Sigmoid colon (tissue), 6 donors: ENCODE measurements at regions not wholly inside any gene's neighbourhood (a gene's known extent, or its start where the extent isn't known, plus 50 kb on each side); places are given as distances from the start of the nearest gene placed in this dataset.
"Not testable (repeated sequence)": the region's sequence is repeated elsewhere in the genome, so short reads cannot be mapped to it uniquely, and the experiment has no call there.

Experiments
- DNase-seq: peaks from one replicate; pipeline ENCODE4 v3.0.0-alpha.2; 2019
- H3K27ac ChIP-seq, 4 donors: fragments of 200-600 bp; sonication (generic); one replicate each; pipeline ENCODE4 v1.5.1; 2016 to 2019; ENCODE audit warnings: mild to moderate bottlenecking in 1 of 4
- H3K27me3 ChIP-seq, 3 donors: fragments of 200-600 bp; sonication (generic); one replicate each; pipeline ENCODE4 v1.5.1; 2019; ENCODE audit warnings: mild to moderate bottlenecking in 1 of 3
- H3K36me3 ChIP-seq, 4 donors: fragments of 200-600 bp; sonication (generic); one replicate each; pipeline ENCODE4 v1.5.1; 2016 to 2019
- H3K4me1 ChIP-seq, 4 donors: fragments of 200-600 bp; sonication (generic); one replicate each; pipeline ENCODE4 v1.5.1; 2017 to 2019
- H3K4me3 ChIP-seq, 4 donors: fragments of 200-600 bp; sonication (generic); one replicate each; pipeline ENCODE4 v1.5.1; 2017 to 2019; ENCODE audit warnings: mild to moderate bottlenecking in 2 of 4, moderate library complexity in 1 of 4
- H3K9me3 ChIP-seq, 4 donors: fragments of 200-600 bp in 3 of 4; sonication (generic) in 3 of 4; one replicate each; pipeline versions ENCODE4 v1.5.1 to v1.6.1; 2013 to 2019
- EP300 ChIP-seq, 4 donors: sonication (generic); formaldehyde crosslinking; IDR thresholded peaks; one replicate each; pipeline ENCODE4 v1.6.1; 2017; ENCODE audit warnings: antibody characterized with exemption in 4 of 4
- POLR2A ChIP-seq, 2 donors: fragments of 450-650 bp; IDR thresholded peaks; one replicate each; pipeline ENCODE4 v1.6.1; 2016; ENCODE audit warnings: antibody characterized with exemption in 2 of 2, mild to moderate bottlenecking in 2 of 2, moderate library complexity in 2 of 2
- POLR2AphosphoS5 ChIP-seq, 4 donors: sonication (generic); formaldehyde crosslinking; IDR thresholded peaks; one replicate each; pipeline ENCODE4 v1.6.1; 2017; ENCODE audit warnings: antibody characterized with exemption in 4 of 4
- WGBS, 2 donors: extraction: QIAGEN DNeasy Blood & Tissue Kit; methylation state at CpG; one replicate each; pipeline ENCODE4 v1.1.7; 2013; 5-methylcytosine and 5-hydroxymethylcytosine counted together
- intact Hi-C: fragments of 100-400 bp; cut with DNase I; formaldehyde crosslinking; loops from one replicate; pipeline ENCODE4 v1.15.1; 2023
- TF ChIP-seq, protein P1 (sequence below), 4 experiments: fragments of 450-650 bp in 3 of 4; fragments of 200-600 bp in 1 of 4; IDR thresholded peaks; one replicate each; pipeline ENCODE4 v1.5.1; 2016 to 2019; ENCODE audit warnings: antibody characterized with exemption in 4 of 4, mild to moderate bottlenecking in 3 of 4, moderate library complexity in 2 of 4
- donor health status: healthy with polysubstance abuse.
- donor health status: healthy.

DNA sequence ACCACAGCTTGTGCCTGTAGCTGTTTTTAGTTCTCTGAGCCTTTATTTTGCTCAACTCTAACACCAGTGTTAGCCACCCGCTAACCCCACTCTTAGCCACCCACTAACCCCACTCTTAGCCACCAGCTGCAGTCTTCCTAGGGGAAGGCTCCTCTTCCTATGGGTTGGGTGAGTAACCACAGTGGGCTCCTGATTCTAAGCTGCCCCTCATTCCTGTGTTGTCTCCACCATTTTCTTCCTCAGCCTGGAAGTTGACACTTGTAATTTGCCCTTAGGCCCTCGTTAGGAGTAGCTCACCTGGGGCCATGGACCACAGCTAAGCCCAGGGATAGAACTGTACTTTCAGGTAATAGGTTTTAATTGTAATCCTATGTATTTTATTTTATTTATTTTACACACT lies 782.9 kb upstream of the TPTE start:
- no peak for DNase-seq
- no peak overlapping the region for H3K4me3 ChIP-seq
- intact Hi-C loops = no loop called here
- H3K36me3 ChIP-seq = no peaks in the 10 kb centered on the region
- 52% methylated on average over 2 of the region's 2 CpGs for WGBS, 2 donors
- no peaks in the 10 kb centered on the region for H3K4me1 ChIP-seq
- peaks cover 0 to 43% (median 4%) of the 10 kb centered on the region in 4 donors for H3K9me3 ChIP-seq
- no peak overlapping the region for H3K27ac ChIP-seq
- TF ChIP-seq, protein P1, sequence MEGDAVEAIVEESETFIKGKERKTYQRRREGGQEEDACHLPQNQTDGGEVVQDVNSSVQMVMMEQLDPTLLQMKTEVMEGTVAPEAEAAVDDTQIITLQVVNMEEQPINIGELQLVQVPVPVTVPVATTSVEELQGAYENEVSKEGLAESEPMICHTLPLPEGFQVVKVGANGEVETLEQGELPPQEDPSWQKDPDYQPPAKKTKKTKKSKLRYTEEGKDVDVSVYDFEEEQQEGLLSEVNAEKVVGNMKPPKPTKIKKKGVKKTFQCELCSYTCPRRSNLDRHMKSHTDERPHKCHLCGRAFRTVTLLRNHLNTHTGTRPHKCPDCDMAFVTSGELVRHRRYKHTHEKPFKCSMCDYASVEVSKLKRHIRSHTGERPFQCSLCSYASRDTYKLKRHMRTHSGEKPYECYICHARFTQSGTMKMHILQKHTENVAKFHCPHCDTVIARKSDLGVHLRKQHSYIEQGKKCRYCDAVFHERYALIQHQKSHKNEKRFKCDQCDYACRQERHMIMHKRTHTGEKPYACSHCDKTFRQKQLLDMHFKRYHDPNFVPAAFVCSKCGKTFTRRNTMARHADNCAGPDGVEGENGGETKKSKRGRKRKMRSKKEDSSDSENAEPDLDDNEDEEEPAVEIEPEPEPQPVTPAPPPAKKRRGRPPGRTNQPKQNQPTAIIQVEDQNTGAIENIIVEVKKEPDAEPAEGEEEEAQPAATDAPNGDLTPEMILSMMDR (IDR thresholded peaks at IDR 0.05) = no peak
- TF ChIP-seq POLR2A (IDR thresholded peaks at IDR 0.05) = no peak
- no peak for TF ChIP-seq POLR2AphosphoS5 (IDR thresholded peaks at IDR 0.05)
- TF ChIP-seq EP300 (IDR thresholded peaks at IDR 0.05) = no peak
- H3K27me3 ChIP-seq = no peaks in the 10 kb centered on the region

DNA sequence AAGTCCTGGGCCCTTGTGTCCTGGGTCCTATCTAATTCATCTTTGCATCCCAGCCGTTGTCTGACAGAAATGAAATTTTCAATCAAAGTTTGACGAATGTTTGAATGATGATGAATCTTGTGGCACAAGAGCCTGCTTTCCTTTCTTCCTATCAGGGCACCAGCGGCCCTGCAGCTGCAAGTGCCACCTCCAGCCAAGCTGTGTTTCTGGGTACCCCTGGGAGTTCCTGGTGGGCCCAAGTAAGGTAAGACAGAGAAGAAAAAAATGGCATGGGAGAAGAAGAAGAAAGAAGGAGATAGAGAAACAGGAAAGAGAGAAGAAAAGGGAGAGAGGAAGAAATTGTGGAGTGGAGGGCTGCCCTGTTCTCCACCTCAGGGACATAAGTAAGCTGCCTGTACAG lies 782.1 kb upstream of the TPTE start:
- Histone ChIP-seq H3K27ac (no peak overlapping the region), H3K4me3 (no peak overlapping the region), H3K9me3 (peaks cover 0 to 45% (median 4%) of the 10 kb centered on the region in 4 donors), H3K4me1 (no peaks in the 10 kb centered on the region), H3K27me3 (no peaks in the 10 kb centered on the region), H3K36me3 (no peaks in the 10 kb centered on the region)
- no peak for DNase-seq
- TF ChIP-seq POLR2A (IDR thresholded peaks at IDR 0.05) = no peak
- TF ChIP-seq, protein P1 (IDR thresholded peaks at IDR 0.05) = no peak
- WGBS, 2 donors = 60 to 66% methylated on average over 3 of the region's 3 CpGs
- intact Hi-C loops = no loop called here

- H3K27me3 ChIP-seq, H3K4me3 ChIP-seq, H3K4me1 ChIP-seq, H3K36me3 ChIP-seq, H3K27ac ChIP-seq, DNase-seq, intact Hi-C loops: not testable (repeated sequence)
- WGBS, 2 donors = 76 to 78% methylated on average over 8 of the region's 8 CpGs
- H3K9me3 ChIP-seq = peaks cover 0 to 44% (median 2%) of the 10 kb centered on the region in 4 donors
Observed at GRCh38 chr21:9740177-9740941, 781.0 kb upstream of the TPTE start.

- 70 to 71% methylated on average over 8 of the region's 8 CpGs for WGBS, 2 donors
Observed at GRCh38 chr21:9740991-9741742, 780.2 kb upstream of the TPTE start.

GRCh38 chr21:9743566-9743965 lies 777.8 kb upstream of the TPTE start:
- H3K36me3 ChIP-seq, H3K27ac ChIP-seq, H3K4me3 ChIP-seq, H3K27me3 ChIP-seq, H3K4me1 ChIP-seq, intact Hi-C loops, DNase-seq: not testable (repeated sequence)
- WGBS, 2 donors = 88 to 89% methylated on average over 10 of the region's 10 CpGs
- H3K9me3 ChIP-seq = peaks cover 0 to 31% (median 0%) of the 10 kb centered on the region in 4 donors

More at GRCh38 chr21:9740991-9741742, 780.2 kb upstream of the TPTE start:
- H3K27ac ChIP-seq, H3K4me3 ChIP-seq, H3K4me1 ChIP-seq, H3K36me3 ChIP-seq, H3K27me3 ChIP-seq, DNase-seq, intact Hi-C loops: not testable (repeated sequence)
- peaks cover 0 to 44% (median 0%) of the 10 kb centered on the region in 4 donors for H3K9me3 ChIP-seq

DNA sequence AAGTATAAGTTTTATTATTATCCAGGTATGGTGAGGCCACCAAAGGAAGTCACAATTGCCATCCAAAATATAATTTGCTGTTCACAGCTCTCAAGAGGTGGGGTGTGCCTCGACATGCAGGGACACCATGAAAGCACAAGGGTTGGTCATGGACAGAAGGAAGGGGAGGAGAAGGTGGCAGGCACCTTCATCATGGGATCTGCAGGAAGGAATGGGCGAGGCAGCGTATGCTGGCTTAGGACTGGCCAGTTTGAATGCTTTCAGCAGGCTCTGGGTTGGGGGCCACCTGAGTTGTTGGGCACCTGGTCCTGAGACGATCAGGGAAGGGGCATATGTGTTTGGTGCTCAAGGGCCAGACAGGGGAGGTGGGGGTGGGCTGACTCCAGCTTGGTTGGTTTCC lies 777.2 kb upstream of the TPTE start:
- DNase-seq, H3K4me3 ChIP-seq, H3K27ac ChIP-seq, H3K36me3 ChIP-seq, H3K27me3 ChIP-seq, H3K4me1 ChIP-seq, intact Hi-C loops: not testable (repeated sequence)
- peaks cover 0 to 30% (median 0%) of the 10 kb centered on the region in 4 donors for H3K9me3 ChIP-seq
- 31 to 36% methylated on average over 4 of the region's 4 CpGs for WGBS, 2 donors

- intact Hi-C loops, H3K4me1 ChIP-seq, H3K4me3 ChIP-seq, DNase-seq, H3K27me3 ChIP-seq, H3K27ac ChIP-seq, H3K36me3 ChIP-seq: not testable (repeated sequence)
- 68% methylated on average over 4 of the region's 4 CpGs for WGBS, 2 donors
- H3K9me3 ChIP-seq = peaks cover 0 to 29% (median 0%) of the 10 kb centered on the region in 4 donors
Observed at GRCh38 chr21:9744593-9744992, 776.8 kb upstream of the TPTE start.

DNA sequence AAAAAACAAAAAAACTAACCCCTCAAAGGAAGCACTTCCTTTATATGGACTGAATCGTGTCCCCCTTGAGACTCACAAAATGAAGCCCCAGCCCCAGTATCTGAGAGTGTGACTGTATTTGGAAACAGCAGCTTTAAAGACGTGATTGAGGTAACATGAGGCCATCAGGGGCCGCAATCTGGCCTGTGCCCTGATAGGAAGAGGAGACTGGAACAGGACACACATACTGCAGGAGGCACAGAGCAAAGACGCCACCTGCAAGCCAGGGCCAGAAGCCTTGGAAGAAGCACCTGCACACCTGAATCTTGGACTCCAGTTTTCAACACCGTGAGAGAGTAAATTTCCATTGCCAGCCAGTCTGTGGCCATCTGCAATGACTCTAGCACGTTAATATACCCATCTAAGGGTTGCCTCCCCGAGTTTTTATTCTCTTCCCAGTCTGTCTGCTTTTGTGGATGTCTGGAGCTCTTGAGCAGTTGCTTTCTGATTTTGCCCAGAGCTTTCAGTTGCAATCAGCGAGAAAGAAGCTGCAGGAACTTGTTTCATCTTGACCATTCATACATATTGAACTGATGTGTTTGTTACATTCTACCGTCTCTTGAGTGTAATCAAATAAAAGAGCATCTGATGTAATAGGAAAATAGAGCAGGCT lies 775.8 kb upstream of the TPTE start:
- H3K27me3 ChIP-seq, DNase-seq, H3K4me3 ChIP-seq, H3K36me3 ChIP-seq, H3K27ac ChIP-seq, H3K4me1 ChIP-seq, intact Hi-C loops: not testable (repeated sequence)
- 55% methylated on average over 9 of the region's 9 CpGs for WGBS, 2 donors
- H3K9me3 ChIP-seq = peaks cover 0 to 31% (median 0%) of the 10 kb centered on the region in 4 donors

GRCh38 chr21:9746311-9746710 lies 775.1 kb upstream of the TPTE start:
- peaks cover 0 to 34% (median 0%) of the 10 kb centered on the region in 4 donors for H3K9me3 ChIP-seq
- DNase-seq, H3K27me3 ChIP-seq, H3K4me1 ChIP-seq, H3K4me3 ChIP-seq, H3K36me3 ChIP-seq, intact Hi-C loops, H3K27ac ChIP-seq: not testable (repeated sequence)
- 40 to 54% methylated on average over 2 of the region's 2 CpGs for WGBS, 2 donors
